GM12878 (cell line): ENCODE measurements at regions not wholly inside any gene's neighbourhood (a gene's known extent, or its start where the extent isn't known, plus 50 kb on each side); places are given as distances from the start of the nearest gene placed in this dataset.
A peak's percentile ranks its signal among the peaks of the same experiment; 100 is the strongest.

ENCODE experiments used
- ATAC-seq: fragments of 200-7000 bp; cut with Tn5 transposase; 3 replicates; pipeline ENCODE4 v1.9.1; 2020; ENCODE audit warnings: mild to moderate bottlenecking, moderate library complexity
- BruUV-seq: library from RNA; stranded (reverse); fragments of 400-500 nt; replicated peaks from 2 replicates; lab custom pipeline; 2021; lab: Mats Ljungman, UMichigan
- CTCF ChIA-PET: fragments of 300-600 bp; sonication (Branson Sonifier 250); formaldehyde crosslinking; extraction: SDS; loops from one replicate; lab custom pipeline; 2021; ENCODE audit warnings: inconsistent platforms; lab: Yijun Ruan, JAX
- POLR2A ChIA-PET: fragments of 350-600 bp; formaldehyde crosslinking; extraction: SDS; loops from one replicate; lab custom pipeline; 2021; ENCODE audit warnings: inconsistent platforms; lab: Charles Lee
- RAD21 ChIA-PET: fragments of 300-600 bp; sonication (Branson Sonifier 250); formaldehyde crosslinking; loops from one replicate; lab custom pipeline; 2023; ENCODE audit warnings: antibody characterized with exemption; ENCODE audit not compliant: unreplicated experiment; lab: Charles Lee
- SMC1A ChIA-PET: fragments of 300-600 bp; sonication (Branson Sonifier 250); formaldehyde crosslinking; loops from one replicate; lab custom pipeline; 2023; ENCODE audit not compliant: unreplicated experiment, uncharacterized antibody; lab: Charles Lee
- DNase-seq: peaks from one replicate; pipeline ENCODE4 v3.0.0-alpha.2; 2011; ENCODE audit warnings: low read depth, low spot score
- FAIRE-seq: peaks from 3 replicates; lab custom pipeline; 2011; peaks lifted over from hg19 to GRCh38; lab: Jason Lieb, UNC
- H2AFZ ChIP-seq: 2 replicates; pipeline ENCODE4 v1.6.0; 2011; ENCODE audit warnings: low read depth, low read length, control low read depth; ENCODE audit not compliant: control insufficient read depth
- H3K27ac ChIP-seq: 2 replicates; pipeline ENCODE4 v1.5.1; 2011; ENCODE audit warnings: control low read depth; ENCODE audit not compliant: control insufficient read depth, insufficient read depth
- H3K27me3 ChIP-seq, 2 experiments: replicated peaks in 1 of 2; 2 replicates each; pipeline versions ENCODE4 v1.6.0 to v1.6.1; 2011; ENCODE audit warnings: low read length in 1 of 2; ENCODE audit not compliant: control insufficient read depth in 2 of 2, insufficient read depth in 2 of 2
- H3K36me3 ChIP-seq, 2 experiments: 2 replicates each; pipeline ENCODE4 v1.5.1; 2011; ENCODE audit warnings: low read length in 1 of 2; ENCODE audit not compliant: control insufficient read depth in 2 of 2, insufficient read depth in 2 of 2
- H3K4me1 ChIP-seq: 2 replicates; pipeline ENCODE4 v1.6.1; 2011; ENCODE audit warnings: mild to moderate bottlenecking, low read length, moderate library complexity, mixed read lengths; ENCODE audit not compliant: control insufficient read depth, insufficient read depth
- H3K4me2 ChIP-seq: 2 replicates; pipeline ENCODE4 v1.6.0; 2011; ENCODE audit warnings: control low read depth; ENCODE audit not compliant: control insufficient read depth, insufficient read depth
- H3K4me3 ChIP-seq: fragments of 200-600 bp; sonication (generic); 2 replicates; pipeline ENCODE4 v1.5.1; 2016
- H3K79me2 ChIP-seq: 2 replicates; pipeline ENCODE4 v1.6.0; 2011; ENCODE audit warnings: low read length; ENCODE audit not compliant: control insufficient read depth, insufficient read depth
- H3K9ac ChIP-seq: 2 replicates; pipeline ENCODE4 v1.8.0; 2011; ENCODE audit warnings: low read length, control low read depth, mixed read lengths; ENCODE audit not compliant: control insufficient read depth, insufficient read depth
- H3K9me3 ChIP-seq: replicated peaks from 3 replicates; pipeline ENCODE4 v1.5.1; 2011; ENCODE audit warnings: mild to moderate bottlenecking, low read length; ENCODE audit not compliant: control insufficient read depth, insufficient read depth
- H4K20me1 ChIP-seq: 2 replicates; pipeline ENCODE4 v1.6.0; 2011; ENCODE audit not compliant: control insufficient read depth, insufficient read depth
- ASH2L ChIP-seq: fragments of 300-600, 200-600 bp; sonication (generic); IDR thresholded peaks from 2 replicates; pipeline ENCODE4 v1.6.1; 2017; ENCODE audit warnings: low read depth, mild to moderate bottlenecking, borderline replicate concordance
- ATF7 ChIP-seq: fragments of 450-650 bp; IDR thresholded peaks from 2 replicates; pipeline ENCODE4 v1.6.1; 2016; ENCODE audit warnings: low read depth, mild to moderate bottlenecking
- BCL3 ChIP-seq: IDR thresholded peaks from 2 replicates; pipeline ENCODE4 v1.6.1; 2011; ENCODE audit warnings: borderline replicate concordance, low read depth, mild to moderate bottlenecking, moderate library complexity, low read length; ENCODE audit not compliant: insufficient read depth, poor library complexity, severe bottlenecking
- E4F1 ChIP-seq: fragments of 450-650 bp; IDR thresholded peaks from 2 replicates; pipeline ENCODE4 v1.6.1; 2018; ENCODE audit warnings: borderline replicate concordance, mild to moderate bottlenecking; ENCODE audit not compliant: partially characterized antibody
- HDGF ChIP-seq: fragments of 450-650 bp; IDR thresholded peaks from 2 replicates; pipeline ENCODE4 v1.6.1; 2016; ENCODE audit warnings: antibody characterized with exemption
- LARP7 ChIP-seq: fragments of 450-650 bp; IDR thresholded peaks from 2 replicates; pipeline ENCODE4 v1.6.1; 2017; ENCODE audit warnings: mild to moderate bottlenecking
- NFYB ChIP-seq: IDR thresholded peaks from 2 replicates; pipeline ENCODE4 v1.6.1; 2011; ENCODE audit warnings: low read depth, mild to moderate bottlenecking, low read length, improper control_type of control experiment, moderate library complexity; ENCODE audit not compliant: insufficient read depth
- RCOR1 ChIP-seq: conservative IDR thresholded peaks from 2 replicates; pipeline ENCODE4 v1.6.1; 2012; ENCODE audit warnings: low read depth, low read length, improper control_type of control experiment
- SIX5 ChIP-seq: IDR thresholded peaks from 2 replicates; pipeline ENCODE4 v1.6.1; 2011; ENCODE audit warnings: mild to moderate bottlenecking, low read depth, low read length, moderate library complexity; ENCODE audit not compliant: severe bottlenecking
- SP1 ChIP-seq: IDR thresholded peaks from one replicate; pipeline ENCODE4 v1.6.1; 2011; ENCODE audit warnings: low read depth, low read length
- SPI1 ChIP-seq: IDR thresholded peaks from 2 replicates; pipeline ENCODE4 v1.6.1; 2011; ENCODE audit warnings: low read depth, mild to moderate bottlenecking, low read length, moderate library complexity, borderline replicate concordance; ENCODE audit not compliant: insufficient read depth
- TCF12 ChIP-seq: IDR thresholded peaks from 2 replicates; pipeline ENCODE4 v1.6.1; 2011; ENCODE audit warnings: low read depth, mild to moderate bottlenecking, low read length
- YY1 ChIP-seq: IDR thresholded peaks from 2 replicates; pipeline ENCODE4 v1.6.1; 2011; ENCODE audit warnings: low read depth, mild to moderate bottlenecking, low read length
- ZSCAN29 ChIP-seq: fragments of 450-650 bp; IDR thresholded peaks from 2 replicates; pipeline ENCODE4 v1.6.1; 2017; ENCODE audit warnings: mild to moderate bottlenecking, moderate library complexity
- WGBS: methylation state at CpG from one replicate; pipeline ENCODE4 v1.1.6; 2016; ENCODE audit warnings: low lambda C conversion rate; ENCODE audit not compliant: insufficient replicate concordance, insufficient coverage; ENCODE audit errors: missing lambda C conversion rate; 5-methylcytosine and 5-hydroxymethylcytosine counted together
- in situ Hi-C: fragments of 300-500 bp; cut with MboI; formaldehyde crosslinking; loops from 9 replicates; pipeline ENCODE4 v1.14.3; 2018; ENCODE audit warnings: mixed read lengths
- intact Hi-C: fragments of 100-400 bp; cut with micrococcal nuclease; formaldehyde crosslinking; loops from one replicate; pipeline ENCODE4 v1.14.2; 2022; ENCODE audit not compliant: unreplicated experiment

GRCh38 chr5:163161512-163161911 lies 275.9 kb upstream of the CCNG1 start:
- FAIRE-seq (no peak), ATAC-seq (no peak), DNase-seq (no peak)
- no peaks in the 10 kb centered on the region for H3K9me3 ChIP-seq
- no peaks in the 10 kb centered on the region for H3K4me1 ChIP-seq
- intact Hi-C loops, result no loop called here
- POLR2A ChIA-PET, result no interaction called here
- BruUV-seq, result no TSS peak
- in situ Hi-C loops, result no loop called here
- no peaks in the 10 kb centered on the region for H3K27me3 ChIP-seq
- CTCF ChIA-PET, result interaction anchor here (1.9 kb wide), 1 partner anchor 25 kb away, joined by 4 read pairs; no protein-coding TSS in a partner anchor
- H3K79me2 ChIP-seq, result no peaks in the 10 kb centered on the region
- H3K4me2 ChIP-seq, result no peak overlapping the region
- RAD21 ChIA-PET, result interaction anchor here (1.3 to 1.5 kb wide), 2 partner anchors 17 to 67 kb away, joined by 3 to 5 read pairs; no protein-coding TSS in a partner anchor
- no peak overlapping the region for H3K27ac ChIP-seq
- TF ChIP-seq SP1 (no peak), E4F1 (no peak), ATF7 (0 out of 2 replicates have a peak, but pooled peaks have one; percentile 40)
- SMC1A ChIA-PET, result interaction anchor here (0.7 to 2.1 kb wide), 6 partner anchors 11 to 135 kb away, joined by 3 to 7 read pairs (median 4); no protein-coding TSS in a partner anchor
- H3K9ac ChIP-seq, result no peak overlapping the region
- H3K4me3 ChIP-seq, result no peak overlapping the region
- no peaks in the 10 kb centered on the region for H4K20me1 ChIP-seq
- H2AFZ ChIP-seq, result no peak overlapping the region
- no peaks in the 10 kb centered on the region for H3K36me3 ChIP-seq

- Histone ChIP-seq H3K9me3 (no peaks in the 10 kb centered on the region), H4K20me1 (no peaks in the 10 kb centered on the region), H3K36me3 (no peaks in the 10 kb centered on the region), H3K4me1 (no peaks in the 10 kb centered on the region), H3K4me3 (no peak overlapping the region), H3K79me2 (no peaks in the 10 kb centered on the region), H3K9ac (no peak overlapping the region), H2AFZ (no peak overlapping the region), H3K4me2 (no peak overlapping the region), H3K27me3 (no peaks in the 10 kb centered on the region), H3K27ac (no peak overlapping the region)
- POLR2A ChIA-PET, result no interaction called here
- DNase-seq, result no peak
- CTCF ChIA-PET, result interaction anchor here (0.6 to 1.9 kb wide), 2 partner anchors 24 to 586 kb away, joined by 3 to 4 read pairs; no protein-coding TSS in a partner anchor
- SMC1A ChIA-PET, result interaction anchor here (0.9 to 2.1 kb wide), 11 partner anchors 11 to 136 kb away, joined by 3 to 7 read pairs (median 4); no protein-coding TSS in a partner anchor
- no peak for FAIRE-seq
- RAD21 ChIA-PET, result interaction anchor here (0.7 to 1.5 kb wide), 5 partner anchors 16 to 183 kb away, joined by 3 to 5 read pairs (median 3); no protein-coding TSS in a partner anchor
- ATAC-seq, result no peak
- in situ Hi-C loops (no loop called here), intact Hi-C loops (no loop called here)
- WGBS, result 0% methylated on average over 3 of the region's 3 CpGs
- no TSS peak for BruUV-seq
- TF ChIP-seq SPI1, result no peak
- TF ChIP-seq LARP7, result no peak
- TF ChIP-seq HDGF, result no peak
- no peak for TF ChIP-seq BCL3
- no peak for TF ChIP-seq ASH2L
- TF ChIP-seq RCOR1, result no peak
- TF ChIP-seq ZSCAN29, result no peak
- no peak for TF ChIP-seq YY1
- TF ChIP-seq TCF12, result no peak
- no peak for TF ChIP-seq SIX5
- no peak for TF ChIP-seq NFYB
Measured at GRCh38 chr5:163162645-163163044, 274.8 kb upstream of the CCNG1 start.
